ENCODE measurements at regions not wholly inside any gene's neighbourhood (a gene's known extent, or its start where the extent isn't known, plus 50 kb on each side); places are given as distances from the start of the nearest gene placed in this dataset.

- CTCF ChIA-PET, result interaction anchor here (0.6 to 4.1 kb wide), 5 partner anchors 43 to 207 kb away, joined by 3 to 57 read pairs (median 3); no protein-coding TSS in a partner anchor
Observed at GRCh38 chr2:205882806-205883425, 200.6 kb downstream of the NRP2 start.

GRCh38 chr2:205880048-205880447 is 197.7 kb downstream of the NRP2 start:
- TF ChIP-seq ZNF121 (CRISPR knock-in tag; IDR thresholded peaks at IDR 0.05), result peak; percentile 91
- TF ChIP-seq, protein P1, sequence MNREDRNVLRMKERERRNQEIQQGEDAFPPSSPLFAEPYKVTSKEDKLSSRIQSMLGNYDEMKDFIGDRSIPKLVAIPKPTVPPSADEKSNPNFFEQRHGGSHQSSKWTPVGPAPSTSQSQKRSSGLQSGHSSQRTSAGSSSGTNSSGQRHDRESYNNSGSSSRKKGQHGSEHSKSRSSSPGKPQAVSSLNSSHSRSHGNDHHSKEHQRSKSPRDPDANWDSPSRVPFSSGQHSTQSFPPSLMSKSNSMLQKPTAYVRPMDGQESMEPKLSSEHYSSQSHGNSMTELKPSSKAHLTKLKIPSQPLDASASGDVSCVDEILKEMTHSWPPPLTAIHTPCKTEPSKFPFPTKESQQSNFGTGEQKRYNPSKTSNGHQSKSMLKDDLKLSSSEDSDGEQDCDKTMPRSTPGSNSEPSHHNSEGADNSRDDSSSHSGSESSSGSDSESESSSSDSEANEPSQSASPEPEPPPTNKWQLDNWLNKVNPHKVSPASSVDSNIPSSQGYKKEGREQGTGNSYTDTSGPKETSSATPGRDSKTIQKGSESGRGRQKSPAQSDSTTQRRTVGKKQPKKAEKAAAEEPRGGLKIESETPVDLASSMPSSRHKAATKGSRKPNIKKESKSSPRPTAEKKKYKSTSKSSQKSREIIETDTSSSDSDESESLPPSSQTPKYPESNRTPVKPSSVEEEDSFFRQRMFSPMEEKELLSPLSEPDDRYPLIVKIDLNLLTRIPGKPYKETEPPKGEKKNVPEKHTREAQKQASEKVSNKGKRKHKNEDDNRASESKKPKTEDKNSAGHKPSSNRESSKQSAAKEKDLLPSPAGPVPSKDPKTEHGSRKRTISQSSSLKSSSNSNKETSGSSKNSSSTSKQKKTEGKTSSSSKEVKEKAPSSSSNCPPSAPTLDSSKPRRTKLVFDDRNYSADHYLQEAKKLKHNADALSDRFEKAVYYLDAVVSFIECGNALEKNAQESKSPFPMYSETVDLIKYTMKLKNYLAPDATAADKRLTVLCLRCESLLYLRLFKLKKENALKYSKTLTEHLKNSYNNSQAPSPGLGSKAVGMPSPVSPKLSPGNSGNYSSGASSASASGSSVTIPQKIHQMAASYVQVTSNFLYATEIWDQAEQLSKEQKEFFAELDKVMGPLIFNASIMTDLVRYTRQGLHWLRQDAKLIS (CRISPR knock-in tag; IDR thresholded peaks at IDR 0.05; ENCODE audit: borderline replicate concordance), result no peak
- ChIA-PET CTCF (interaction anchor here (1.7 kb wide), 1 partner anchor 106 kb away, joined by 7 read pairs; no protein-coding TSS in a partner anchor), POLR2A (no interaction called here)
- ATAC-seq (no peak), DNase-seq (ENCODE audit: low spot score) (no peak)
- peaks cover 30% of the 10 kb centered on the region for H3K4me1 Mint-ChIP-seq
- no peaks in the 10 kb centered on the region for H3K9me3 Mint-ChIP-seq
- no peak overlapping the region for H3K27ac Mint-ChIP-seq
- no peak overlapping the region for H3K4me3 Mint-ChIP-seq
- H3K27me3 Mint-ChIP-seq (ENCODE audit: low read depth), result peaks cover 3% of the 10 kb centered on the region; the same call in 1 of the 2 replicates
- no peaks in the 10 kb centered on the region for H3K36me3 Mint-ChIP-seq

More at GRCh38 chr2:205882806-205883425, 200.6 kb downstream of the NRP2 start:
- Mint-ChIP-seq H3K27ac (no peak overlapping the region), H3K4me3 (no peak overlapping the region), H3K4me1 (peaks cover 30% of the 10 kb centered on the region), H3K36me3 (no peaks in the 10 kb centered on the region), H3K9me3 (peaks cover 4% of the 10 kb centered on the region; the same call in 1 of the 2 replicates), H3K27me3 (ENCODE audit: low read depth) (peaks cover 3% of the 10 kb centered on the region; the same call in 1 of the 2 replicates)
- TF ChIP-seq SMAD3 (CRISPR knock-in tag; IDR thresholded peaks at IDR 0.05; ENCODE audit: borderline replicate concordance), result no peak
- TF ChIP-seq ZNF232 (CRISPR knock-in tag; IDR thresholded peaks at IDR 0.05), result no peak
- TF ChIP-seq HMGA2 (CRISPR knock-in tag; IDR thresholded peaks at IDR 0.05), result no peak
- no peak for TF ChIP-seq CREM (CRISPR knock-in tag; IDR thresholded peaks at IDR 0.05)
- no peak for TF ChIP-seq GRHL2 (CRISPR knock-in tag; IDR thresholded peaks at IDR 0.05; ENCODE audit: insufficient replicate concordance, severe bottlenecking)
- no peak for TF ChIP-seq OVOL2 (CRISPR knock-in tag; IDR thresholded peaks at IDR 0.05; ENCODE audit: borderline replicate concordance)
- TF ChIP-seq SOX15 (CRISPR knock-in tag; IDR thresholded peaks at IDR 0.05), result no peak
- TF ChIP-seq, protein P2, sequence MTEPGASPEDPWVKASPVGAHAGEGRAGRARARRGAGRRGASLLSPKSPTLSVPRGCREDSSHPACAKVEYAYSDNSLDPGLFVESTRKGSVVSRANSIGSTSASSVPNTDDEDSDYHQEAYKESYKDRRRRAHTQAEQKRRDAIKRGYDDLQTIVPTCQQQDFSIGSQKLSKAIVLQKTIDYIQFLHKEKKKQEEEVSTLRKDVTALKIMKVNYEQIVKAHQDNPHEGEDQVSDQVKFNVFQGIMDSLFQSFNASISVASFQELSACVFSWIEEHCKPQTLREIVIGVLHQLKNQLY (CRISPR knock-in tag; IDR thresholded peaks at IDR 0.05), result no peak
- TF ChIP-seq ZNF263 (CRISPR knock-in tag; IDR thresholded peaks at IDR 0.05; ENCODE audit: low read depth), result no peak
- TF ChIP-seq, protein P3, sequence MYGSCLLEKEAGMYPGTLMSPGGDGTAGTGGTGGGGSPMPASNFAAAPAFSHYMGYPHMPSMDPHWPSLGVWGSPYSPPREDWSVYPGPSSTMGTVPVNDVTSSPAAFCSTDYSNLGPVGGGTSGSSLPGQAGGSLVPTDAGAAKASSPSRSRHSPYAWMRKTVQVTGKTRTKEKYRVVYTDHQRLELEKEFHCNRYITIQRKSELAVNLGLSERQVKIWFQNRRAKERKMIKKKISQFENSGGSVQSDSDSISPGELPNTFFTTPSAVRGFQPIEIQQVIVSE (CRISPR knock-in tag; IDR thresholded peaks at IDR 0.05; ENCODE audit: borderline replicate concordance), result no peak
- TF ChIP-seq GABPB1 (CRISPR knock-in tag; IDR thresholded peaks at IDR 0.05), result no peak
- TF ChIP-seq NR1H2 (CRISPR knock-in tag; IDR thresholded peaks at IDR 0.05), result no peak
- TF ChIP-seq E2F5 (CRISPR knock-in tag; IDR thresholded peaks at IDR 0.05), result no peak
- no peak for TF ChIP-seq ZNF317 (CRISPR knock-in tag; IDR thresholded peaks at IDR 0.05; ENCODE audit: borderline replicate concordance, low read depth)
- TF ChIP-seq FOXK1 (CRISPR knock-in tag; IDR thresholded peaks at IDR 0.05), result no peak
- TF ChIP-seq EMX1 (CRISPR knock-in tag; IDR thresholded peaks at IDR 0.05), result no peak
- TF ChIP-seq ZNF219 (CRISPR knock-in tag; IDR thresholded peaks at IDR 0.05; ENCODE audit: borderline replicate concordance), result no peak
- ATAC-seq (peak; percentile 13; the same call in 1 of the 2 replicates), DNase-seq (ENCODE audit: low spot score) (peak; percentile 20)
- POLR2A ChIA-PET, result interaction anchor here (1.1 kb wide), 1 partner anchor 109 kb away, joined by 3 read pairs; no protein-coding TSS in a partner anchor

Measured in WTC11 (cell line).